H9 (cell line): ENCODE measurements at regions not wholly inside any gene's neighbourhood (a gene's known extent, or its start where the extent isn't known, plus 50 kb on each side); places are given as distances from the start of the nearest gene placed in this dataset.

Experiments
- DNase-seq: peaks from one replicate; pipeline ENCODE4 v3.0.0-alpha.2; 2017
- H2AFZ ChIP-seq: one replicate; pipeline ENCODE4 v1.6.1; 2013; ENCODE audit warnings: mild to moderate bottlenecking, low read length, control low read depth, moderate library complexity
- H2AK5ac ChIP-seq: 2 replicates; pipeline ENCODE4 v1.6.1; 2013; ENCODE audit warnings: low read length, control low read depth, mixed read lengths; ENCODE audit not compliant: insufficient read length
- H2BK120ac ChIP-seq: one replicate; pipeline ENCODE4 v1.6.1; 2013; ENCODE audit warnings: low read depth, mild to moderate bottlenecking, low read length, control low read depth, inconsistent platforms; ENCODE audit not compliant: poor library complexity, severe bottlenecking
- H2BK12ac ChIP-seq: 2 replicates; pipeline ENCODE4 v1.6.1; 2013; ENCODE audit warnings: low read length, control low read depth, mixed read lengths, low read depth; ENCODE audit not compliant: insufficient read length
- H2BK15ac ChIP-seq: 2 replicates; pipeline ENCODE4 v1.6.1; 2013; ENCODE audit warnings: low read depth, low read length, control low read depth
- H2BK20ac ChIP-seq: one replicate; pipeline ENCODE4 v1.6.1; 2013; ENCODE audit warnings: low read depth, mild to moderate bottlenecking, low read length, control low read depth, inconsistent platforms; ENCODE audit not compliant: poor library complexity, severe bottlenecking
- H2BK5ac ChIP-seq: 2 replicates; pipeline ENCODE4 v1.6.1; 2013; ENCODE audit warnings: low read length, control low read depth, mixed read lengths; ENCODE audit not compliant: insufficient read length
- H3K14ac ChIP-seq: 2 replicates; pipeline ENCODE4 v1.6.1; 2013; ENCODE audit warnings: low read length, control low read depth; ENCODE audit not compliant: insufficient read depth
- H3K18ac ChIP-seq: 2 replicates; pipeline ENCODE4 v1.6.1; 2013; ENCODE audit warnings: low read depth, mild to moderate bottlenecking, mixed read lengths, low read length, control low read depth; ENCODE audit not compliant: insufficient read length
- H3K23ac ChIP-seq: 2 replicates; pipeline ENCODE4 v1.6.1; 2013; ENCODE audit warnings: low read length, control low read depth, mixed read lengths, low read depth; ENCODE audit not compliant: insufficient read length
- H3K23me2 ChIP-seq: 2 replicates; pipeline ENCODE4 v1.6.1; 2013; ENCODE audit warnings: low read depth, mild to moderate bottlenecking, mixed read lengths, low read length, control low read depth; ENCODE audit not compliant: insufficient read length, poor library complexity, severe bottlenecking
- H3K27ac ChIP-seq: 2 replicates; pipeline ENCODE4 v1.5.1; 2013; ENCODE audit warnings: low read length, control low read depth, mixed read lengths, low read depth; ENCODE audit not compliant: insufficient read length
- H3K27me3 ChIP-seq: 2 replicates; pipeline ENCODE4 v1.6.1; 2013; ENCODE audit warnings: low read length, control low read depth, inconsistent platforms; ENCODE audit not compliant: insufficient read depth
- H3K4ac ChIP-seq: 2 replicates; pipeline ENCODE4 v1.6.1; 2013; ENCODE audit warnings: low read depth, mild to moderate bottlenecking, control low read depth, inconsistent platforms, low read length, moderate library complexity
- H3K4me1 ChIP-seq: 2 replicates; pipeline ENCODE4 v1.6.1; 2013; ENCODE audit warnings: low read length, control low read depth, inconsistent platforms; ENCODE audit not compliant: insufficient read depth
- H3K4me2 ChIP-seq: 2 replicates; pipeline ENCODE4 v1.6.1; 2013; ENCODE audit warnings: low read length, control low read depth, mixed read lengths; ENCODE audit not compliant: insufficient read length, insufficient read depth
- H3K56ac ChIP-seq: 2 replicates; pipeline ENCODE4 v1.6.1; 2013; ENCODE audit warnings: low read depth, mild to moderate bottlenecking, mixed read lengths, low read length, control low read depth; ENCODE audit not compliant: insufficient read length
- H3K79me1 ChIP-seq: 2 replicates; pipeline ENCODE4 v1.6.1; 2013; ENCODE audit warnings: low read depth, mild to moderate bottlenecking, moderate library complexity, low read length, control low read depth, inconsistent platforms; ENCODE audit not compliant: insufficient read depth, poor library complexity, severe bottlenecking
- H3K79me2 ChIP-seq: 2 replicates; pipeline ENCODE4 v1.6.1; 2013; ENCODE audit warnings: low read length, control low read depth, inconsistent platforms; ENCODE audit not compliant: insufficient read depth
- H3K9ac ChIP-seq: 2 replicates; pipeline ENCODE4 v1.6.1; 2013; ENCODE audit warnings: low read length, control low read depth, mixed read lengths; ENCODE audit not compliant: insufficient read length; ENCODE audit errors: extremely low read depth
- H3K9me3 ChIP-seq: one replicate; pipeline ENCODE4 v1.6.1; 2013; ENCODE audit warnings: low read depth, low read length, inconsistent platforms; ENCODE audit not compliant: control insufficient read depth
- H3T11ph ChIP-seq: one replicate; pipeline ENCODE4 v1.6.1; 2013; ENCODE audit warnings: mild to moderate bottlenecking, low read length, control low read depth, inconsistent platforms
- H4K20me1 ChIP-seq: one replicate; pipeline ENCODE4 v1.6.1; 2013; ENCODE audit not compliant: control insufficient read depth, insufficient read length, insufficient read depth
- H4K5ac ChIP-seq: 2 replicates; pipeline ENCODE4 v1.6.1; 2013; ENCODE audit warnings: low read depth, mild to moderate bottlenecking, mixed read lengths, low read length, control low read depth; ENCODE audit not compliant: insufficient read length
- H4K8ac ChIP-seq: replicated peaks from 2 replicates; pipeline ENCODE4 v1.6.1; 2013; ENCODE audit warnings: low read length, control low read depth, mixed read lengths, low read depth; ENCODE audit not compliant: insufficient read length
- H4K91ac ChIP-seq: 2 replicates; pipeline ENCODE4 v1.6.1; 2013; ENCODE audit warnings: low read depth, mild to moderate bottlenecking, moderate library complexity, mixed read lengths, low read length, control low read depth; ENCODE audit not compliant: insufficient read length
- H3K27ac Mint-ChIP-seq, 3 experiments: 2 replicates in 2 of 3; 3 replicates in 1 of 3; pipeline ENCODE4 v1.8.0; 2020 to 2021; ENCODE audit warnings: mixed read lengths in 3 of 3, mild to moderate bottlenecking in 1 of 3, moderate library complexity in 1 of 3
- H3K27me3 Mint-ChIP-seq: 2 replicates; pipeline ENCODE4 v1.8.0; 2021; ENCODE audit warnings: low read depth, mild to moderate bottlenecking, moderate library complexity, mixed read lengths
- H3K36me3 Mint-ChIP-seq, 3 experiments: 2 replicates in 2 of 3; 3 replicates in 1 of 3; pipeline ENCODE4 v1.8.0; 2020 to 2021; ENCODE audit warnings: low read depth in 3 of 3, mixed read lengths in 3 of 3; ENCODE audit not compliant: insufficient read depth in 1 of 3
- H3K4me1 Mint-ChIP-seq, 2 experiments: 2 replicates each; pipeline ENCODE4 v1.8.0; 2020; ENCODE audit warnings: mixed read lengths in 2 of 2
- H3K4me3 Mint-ChIP-seq, 2 experiments: 2 replicates in 1 of 2; 3 replicates in 1 of 2; pipeline ENCODE4 v1.8.0; 2020 to 2021; ENCODE audit warnings: mild to moderate bottlenecking in 2 of 2, mixed read lengths in 2 of 2, moderate library complexity in 1 of 2
- H3K9me3 Mint-ChIP-seq, 2 experiments: 2 replicates in 1 of 2; 3 replicates in 1 of 2; pipeline ENCODE4 v1.8.0; 2020; ENCODE audit warnings: mild to moderate bottlenecking in 2 of 2, mixed read lengths in 2 of 2, moderate library complexity in 1 of 2
- WGBS: extraction: QIAGEN DNeasy Blood & Tissue Kit; methylation state at CpG from one replicate; pipeline ENCODE4 v1.1.7; 2013; ENCODE audit warnings: missing lambda C conversion rate, low lambda C conversion rate, mixed read lengths; ENCODE audit not compliant: insufficient read length; ENCODE audit errors: extremely low coverage; 5-methylcytosine and 5-hydroxymethylcytosine counted together
- TF ChIP-seq, protein P1 (sequence below): fragments of 200-600 bp; sonication (generic); conservative IDR thresholded peaks from 3 replicates; pipeline ENCODE4 v1.8.0; 2021; ENCODE audit warnings: antibody characterized with exemption, mild to moderate bottlenecking

DNA sequence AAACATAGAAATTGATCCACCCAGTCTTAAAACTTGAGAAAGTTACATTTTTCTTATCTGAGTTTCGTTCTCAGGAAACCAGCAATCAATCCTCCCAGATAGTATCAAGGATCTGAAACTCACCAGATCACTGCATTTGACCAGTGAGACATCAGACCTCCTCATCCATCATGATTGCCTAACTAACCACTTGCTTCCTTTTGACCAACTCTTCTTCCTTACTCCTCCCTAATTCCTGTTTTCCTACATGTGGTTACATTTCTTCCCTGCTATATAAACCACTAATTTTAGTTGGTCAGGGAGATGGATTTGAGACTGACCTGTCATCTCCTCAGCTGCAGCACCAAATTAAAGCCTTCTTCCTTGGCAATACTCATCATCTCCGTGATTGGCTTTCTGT, 357.1 kb upstream of the POU3F2 start:
- Histone ChIP-seq H3T11ph (no peak overlapping the region), H3K4me2 (no peak overlapping the region), H3K14ac (no peak overlapping the region), H4K8ac (no peak overlapping the region), H2AFZ (no peak overlapping the region), H2BK120ac (no peak overlapping the region), H3K23me2 (no peaks in the 10 kb centered on the region), H3K27ac (no peak overlapping the region), H4K91ac (no peak overlapping the region), H3K4me1 (no peaks in the 10 kb centered on the region), H3K18ac (no peak overlapping the region), H3K79me1 (no peaks in the 10 kb centered on the region), H2AK5ac (no peak overlapping the region), H3K9ac (no peak overlapping the region), H3K79me2 (no peaks in the 10 kb centered on the region), H2BK5ac (no peak overlapping the region), H3K9me3 (no peaks in the 10 kb centered on the region), H3K23ac (no peak overlapping the region), H3K56ac (no peak overlapping the region), H2BK20ac (no peak overlapping the region), H3K4ac (no peak overlapping the region), H3K27me3 (no peaks in the 10 kb centered on the region; the same call in 1 of the 2 replicates), H4K5ac (no peak overlapping the region), H2BK12ac (no peak overlapping the region), H4K20me1 (no peaks in the 10 kb centered on the region), H2BK15ac (no peak overlapping the region)
- WGBS, result no CpG with 5 or more reads among the region's 2 CpGs
- no peak for DNase-seq
- TF ChIP-seq, protein P1, sequence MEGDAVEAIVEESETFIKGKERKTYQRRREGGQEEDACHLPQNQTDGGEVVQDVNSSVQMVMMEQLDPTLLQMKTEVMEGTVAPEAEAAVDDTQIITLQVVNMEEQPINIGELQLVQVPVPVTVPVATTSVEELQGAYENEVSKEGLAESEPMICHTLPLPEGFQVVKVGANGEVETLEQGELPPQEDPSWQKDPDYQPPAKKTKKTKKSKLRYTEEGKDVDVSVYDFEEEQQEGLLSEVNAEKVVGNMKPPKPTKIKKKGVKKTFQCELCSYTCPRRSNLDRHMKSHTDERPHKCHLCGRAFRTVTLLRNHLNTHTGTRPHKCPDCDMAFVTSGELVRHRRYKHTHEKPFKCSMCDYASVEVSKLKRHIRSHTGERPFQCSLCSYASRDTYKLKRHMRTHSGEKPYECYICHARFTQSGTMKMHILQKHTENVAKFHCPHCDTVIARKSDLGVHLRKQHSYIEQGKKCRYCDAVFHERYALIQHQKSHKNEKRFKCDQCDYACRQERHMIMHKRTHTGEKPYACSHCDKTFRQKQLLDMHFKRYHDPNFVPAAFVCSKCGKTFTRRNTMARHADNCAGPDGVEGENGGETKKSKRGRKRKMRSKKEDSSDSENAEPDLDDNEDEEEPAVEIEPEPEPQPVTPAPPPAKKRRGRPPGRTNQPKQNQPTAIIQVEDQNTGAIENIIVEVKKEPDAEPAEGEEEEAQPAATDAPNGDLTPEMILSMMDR, result no peak
- H3K27me3 Mint-ChIP-seq, result no peaks in the 10 kb centered on the region
- H3K4me1 Mint-ChIP-seq, result no peaks in the 10 kb centered on the region
- H3K4me3 Mint-ChIP-seq, result no peak overlapping the region
- H3K9me3 Mint-ChIP-seq, result peaks cover 0 to 8% of the 10 kb centered on the region in 2 experiments; a peak in 1 of 5 replicates
- peaks cover 0 to 4% (median 0%) of the 10 kb centered on the region in 3 experiments; a peak in 1 of 7 replicates for H3K36me3 Mint-ChIP-seq
- no peak overlapping the region for H3K27ac Mint-ChIP-seq
